Lower leg skin (tissue), 3 donors: ENCODE measurements at regions not wholly inside any gene's neighbourhood (a gene's known extent, or its start where the extent isn't known, plus 50 kb on each side); places are given as distances from the start of the nearest gene placed in this dataset.

Source experiments
- POLR2A ChIP-seq, 2 donors: fragments of 450-650 bp; IDR thresholded peaks; one replicate each; pipeline ENCODE4 v1.6.1; 2016 to 2017; ENCODE audit warnings: antibody characterized with exemption in 2 of 2, mild to moderate bottlenecking in 1 of 2, moderate library complexity in 1 of 2
- TF ChIP-seq, protein P1 (sequence below), 3 donors: fragments of 450-650 bp; IDR thresholded peaks; one replicate each; pipeline ENCODE4 v1.5.1; 2016; ENCODE audit warnings: antibody characterized with exemption in 3 of 3, mild to moderate bottlenecking in 3 of 3, moderate library complexity in 2 of 3

DNA sequence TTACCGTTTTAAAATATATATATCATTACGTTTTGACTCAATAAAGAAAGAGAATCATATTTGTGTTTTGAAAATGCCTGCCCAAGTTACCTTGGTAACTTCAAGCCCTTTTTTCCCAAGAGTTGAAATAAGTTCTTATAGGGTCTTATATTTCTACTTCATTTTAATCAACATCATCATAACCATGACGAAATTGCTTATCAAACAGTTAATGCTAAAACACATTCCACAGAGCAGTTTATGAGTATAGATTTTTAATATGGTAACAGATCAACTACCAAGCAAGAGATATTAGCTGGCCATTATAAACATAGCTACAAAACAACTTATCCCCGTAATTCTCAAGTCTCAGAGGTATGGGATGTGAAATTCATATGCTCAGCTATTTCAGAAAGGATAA is 197.9 kb upstream of the LRRTM4 start:
- no peak for TF ChIP-seq POLR2A (IDR thresholded peaks at IDR 0.05)
- TF ChIP-seq, protein P1, sequence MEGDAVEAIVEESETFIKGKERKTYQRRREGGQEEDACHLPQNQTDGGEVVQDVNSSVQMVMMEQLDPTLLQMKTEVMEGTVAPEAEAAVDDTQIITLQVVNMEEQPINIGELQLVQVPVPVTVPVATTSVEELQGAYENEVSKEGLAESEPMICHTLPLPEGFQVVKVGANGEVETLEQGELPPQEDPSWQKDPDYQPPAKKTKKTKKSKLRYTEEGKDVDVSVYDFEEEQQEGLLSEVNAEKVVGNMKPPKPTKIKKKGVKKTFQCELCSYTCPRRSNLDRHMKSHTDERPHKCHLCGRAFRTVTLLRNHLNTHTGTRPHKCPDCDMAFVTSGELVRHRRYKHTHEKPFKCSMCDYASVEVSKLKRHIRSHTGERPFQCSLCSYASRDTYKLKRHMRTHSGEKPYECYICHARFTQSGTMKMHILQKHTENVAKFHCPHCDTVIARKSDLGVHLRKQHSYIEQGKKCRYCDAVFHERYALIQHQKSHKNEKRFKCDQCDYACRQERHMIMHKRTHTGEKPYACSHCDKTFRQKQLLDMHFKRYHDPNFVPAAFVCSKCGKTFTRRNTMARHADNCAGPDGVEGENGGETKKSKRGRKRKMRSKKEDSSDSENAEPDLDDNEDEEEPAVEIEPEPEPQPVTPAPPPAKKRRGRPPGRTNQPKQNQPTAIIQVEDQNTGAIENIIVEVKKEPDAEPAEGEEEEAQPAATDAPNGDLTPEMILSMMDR (IDR thresholded peaks at IDR 0.05), result no peak
